Neural cell (in vitro differentiated cells): ENCODE measurements at regions not wholly inside any gene's neighbourhood (a gene's known extent, or its start where the extent isn't known, plus 50 kb on each side); places are given as distances from the start of the nearest gene placed in this dataset.

Source experiments
- CTCF ChIP-seq: fragments of 450-650 bp; IDR thresholded peaks from 2 replicates; pipeline ENCODE4 v1.5.1; 2014; ENCODE audit warnings: antibody characterized with exemption, mild to moderate bottlenecking, moderate library complexity; ENCODE audit not compliant: poor library complexity, severe bottlenecking
- EP300 ChIP-seq: fragments of 450-650 bp; conservative IDR thresholded peaks from 2 replicates; pipeline ENCODE4 v1.6.1; 2014; ENCODE audit warnings: antibody characterized with exemption, mild to moderate bottlenecking, moderate library complexity; ENCODE audit not compliant: poor library complexity, severe bottlenecking
- EZH2 ChIP-seq: fragments of 200-600, 300-800 bp; shearing (Covaris generic), sonication (generic); IDR thresholded peaks from 2 replicates; pipeline ENCODE4 v1.6.1; 2014; ENCODE audit warnings: antibody characterized with exemption, low read length, borderline replicate concordance, mild to moderate bottlenecking; ENCODE audit not compliant: insufficient read depth, poor library complexity, severe bottlenecking
- POLR2AphosphoS5 ChIP-seq: IDR thresholded peaks from 2 replicates; pipeline ENCODE4 v1.6.1; 2012
- RAD21 ChIP-seq: fragments of 450-650 bp; conservative IDR thresholded peaks from 2 replicates; pipeline ENCODE4 v1.6.1; 2014; ENCODE audit warnings: antibody characterized with exemption, mild to moderate bottlenecking, moderate library complexity
- SMC3 ChIP-seq: fragments of 450-650 bp; conservative IDR thresholded peaks from 2 replicates; pipeline ENCODE4 v1.6.1; 2014; ENCODE audit warnings: antibody characterized with exemption, mild to moderate bottlenecking, moderate library complexity; ENCODE audit not compliant: poor library complexity
- TAF1 ChIP-seq: IDR thresholded peaks from 2 replicates; pipeline ENCODE4 v1.6.1; 2012; ENCODE audit warnings: low read depth
- TF ChIP-seq, protein P1 (sequence below): IDR thresholded peaks from 2 replicates; pipeline ENCODE4 v1.6.1; 2012; ENCODE audit warnings: borderline replicate concordance

DNA sequence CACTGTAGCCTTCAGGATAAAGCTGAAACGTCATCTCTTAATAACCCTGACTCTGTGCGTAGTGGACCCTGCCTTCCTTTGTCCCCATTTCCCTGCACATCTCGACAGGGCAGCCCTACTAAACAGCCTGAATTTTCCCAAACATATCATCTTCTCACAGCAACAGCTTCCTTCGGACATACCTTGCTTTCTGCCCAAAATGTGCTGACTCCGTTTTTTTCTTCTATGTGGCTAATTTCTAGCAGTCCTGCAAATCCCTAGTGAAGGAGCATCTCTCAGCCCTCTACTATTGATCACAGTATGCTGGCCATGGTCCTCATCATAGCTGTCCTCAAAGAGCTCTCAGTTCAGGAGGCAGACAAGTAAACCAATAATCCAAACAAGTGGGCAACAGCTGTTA is 53.1 kb upstream of the PCED1B start:
- TF ChIP-seq TAF1 = no peak
- TF ChIP-seq RAD21 = no peak
- no peak for TF ChIP-seq CTCF
- TF ChIP-seq EZH2 = no peak
- no peak for TF ChIP-seq POLR2AphosphoS5
- no peak for TF ChIP-seq EP300
- TF ChIP-seq SMC3 = no peak
- TF ChIP-seq, protein P1, sequence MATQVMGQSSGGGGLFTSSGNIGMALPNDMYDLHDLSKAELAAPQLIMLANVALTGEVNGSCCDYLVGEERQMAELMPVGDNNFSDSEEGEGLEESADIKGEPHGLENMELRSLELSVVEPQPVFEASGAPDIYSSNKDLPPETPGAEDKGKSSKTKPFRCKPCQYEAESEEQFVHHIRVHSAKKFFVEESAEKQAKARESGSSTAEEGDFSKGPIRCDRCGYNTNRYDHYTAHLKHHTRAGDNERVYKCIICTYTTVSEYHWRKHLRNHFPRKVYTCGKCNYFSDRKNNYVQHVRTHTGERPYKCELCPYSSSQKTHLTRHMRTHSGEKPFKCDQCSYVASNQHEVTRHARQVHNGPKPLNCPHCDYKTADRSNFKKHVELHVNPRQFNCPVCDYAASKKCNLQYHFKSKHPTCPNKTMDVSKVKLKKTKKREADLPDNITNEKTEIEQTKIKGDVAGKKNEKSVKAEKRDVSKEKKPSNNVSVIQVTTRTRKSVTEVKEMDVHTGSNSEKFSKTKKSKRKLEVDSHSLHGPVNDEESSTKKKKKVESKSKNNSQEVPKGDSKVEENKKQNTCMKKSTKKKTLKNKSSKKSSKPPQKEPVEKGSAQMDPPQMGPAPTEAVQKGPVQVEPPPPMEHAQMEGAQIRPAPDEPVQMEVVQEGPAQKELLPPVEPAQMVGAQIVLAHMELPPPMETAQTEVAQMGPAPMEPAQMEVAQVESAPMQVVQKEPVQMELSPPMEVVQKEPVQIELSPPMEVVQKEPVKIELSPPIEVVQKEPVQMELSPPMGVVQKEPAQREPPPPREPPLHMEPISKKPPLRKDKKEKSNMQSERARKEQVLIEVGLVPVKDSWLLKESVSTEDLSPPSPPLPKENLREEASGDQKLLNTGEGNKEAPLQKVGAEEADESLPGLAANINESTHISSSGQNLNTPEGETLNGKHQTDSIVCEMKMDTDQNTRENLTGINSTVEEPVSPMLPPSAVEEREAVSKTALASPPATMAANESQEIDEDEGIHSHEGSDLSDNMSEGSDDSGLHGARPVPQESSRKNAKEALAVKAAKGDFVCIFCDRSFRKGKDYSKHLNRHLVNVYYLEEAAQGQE = no peak
